ENCODE measurements at regions not wholly inside any gene's neighbourhood (a gene's known extent, or its start where the extent isn't known, plus 50 kb on each side); places are given as distances from the start of the nearest gene placed in this dataset.
A peak's percentile ranks its signal among the peaks of the same experiment; 100 is the strongest.

DNA sequence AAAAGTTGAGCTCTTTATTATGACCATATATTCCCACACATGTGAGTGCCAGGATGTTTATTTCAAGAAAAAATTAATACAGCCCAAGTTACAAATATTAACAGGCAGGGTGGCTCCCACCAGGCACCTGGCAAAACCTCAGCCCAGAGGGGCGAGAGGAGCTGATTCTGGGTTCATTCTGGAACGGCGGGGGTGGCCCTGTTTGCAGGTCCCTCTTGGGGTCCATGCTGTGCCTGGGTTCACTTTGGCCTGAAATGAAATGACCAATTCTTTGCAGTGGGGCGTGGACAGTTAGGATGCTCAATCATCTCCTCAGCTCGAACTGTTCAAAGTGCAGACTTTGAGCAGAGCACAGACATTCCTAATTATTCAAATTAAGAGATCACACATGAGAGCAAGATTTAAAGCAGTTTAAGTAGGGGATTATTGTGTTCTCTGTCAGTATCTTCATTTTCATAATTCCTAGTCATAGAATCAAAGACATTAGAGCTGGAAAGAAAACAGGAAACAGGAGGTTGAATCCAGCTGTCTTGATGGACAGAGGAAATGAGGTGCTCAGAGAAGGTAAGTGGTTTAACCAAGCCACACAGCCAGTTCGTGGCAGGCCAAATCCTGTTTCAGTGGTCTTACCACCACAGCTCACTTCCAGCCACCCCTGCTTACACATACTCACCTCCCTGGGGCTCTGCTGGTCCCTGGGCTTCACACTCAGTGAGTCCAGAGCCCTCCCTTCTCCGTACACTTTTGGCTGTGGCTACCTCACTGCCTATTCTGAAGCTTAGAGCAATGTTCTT, 363.9 kb upstream of the TNRC6C start:
- H3K4me3 ChIP-seq (ENCODE audit: low read depth in 1 of 3, low read length in 3 of 3): no peak overlapping the region
- H3K27ac ChIP-seq (ENCODE audit: low read depth in 1 of 2, low read length in 2 of 2): no peak overlapping the region
- WGBS: 69% methylated on average over 7 of the region's 7 CpGs
- H3K4me1 ChIP-seq (ENCODE audit: control insufficient read depth in 4 of 4, insufficient read depth in 4 of 4, low read length in 3 of 4): no peaks in the 10 kb centered on the region
- H3K9ac ChIP-seq (ENCODE audit: low read depth in 1 of 2, low read length in 2 of 2): no peak overlapping the region
- H3K9me3 ChIP-seq (ENCODE audit: control insufficient read depth in 4 of 4, low read length in 3 of 4): no peaks in the 10 kb centered on the region
- peak; percentile 19 for DNase-seq (ENCODE audit: low spot score)
- TF ChIP-seq SP1 (IDR thresholded peaks at IDR 0.05): no peak
- TF ChIP-seq GABPA (IDR thresholded peaks at IDR 0.05 in 1 of 2, conservative IDR thresholded peaks at IDR 0.05 in 1 of 2): no peak
- TF ChIP-seq NR2F2 (IDR thresholded peaks at IDR 0.05): no peak
- no peak for TF ChIP-seq YY1 (IDR thresholded peaks at IDR 0.05)
- TF ChIP-seq, protein P1, sequence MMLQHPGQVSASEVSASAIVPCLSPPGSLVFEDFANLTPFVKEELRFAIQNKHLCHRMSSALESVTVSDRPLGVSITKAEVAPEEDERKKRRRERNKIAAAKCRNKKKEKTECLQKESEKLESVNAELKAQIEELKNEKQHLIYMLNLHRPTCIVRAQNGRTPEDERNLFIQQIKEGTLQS (IDR thresholded peaks at IDR 0.05): no peak
- TF ChIP-seq, protein P2, sequence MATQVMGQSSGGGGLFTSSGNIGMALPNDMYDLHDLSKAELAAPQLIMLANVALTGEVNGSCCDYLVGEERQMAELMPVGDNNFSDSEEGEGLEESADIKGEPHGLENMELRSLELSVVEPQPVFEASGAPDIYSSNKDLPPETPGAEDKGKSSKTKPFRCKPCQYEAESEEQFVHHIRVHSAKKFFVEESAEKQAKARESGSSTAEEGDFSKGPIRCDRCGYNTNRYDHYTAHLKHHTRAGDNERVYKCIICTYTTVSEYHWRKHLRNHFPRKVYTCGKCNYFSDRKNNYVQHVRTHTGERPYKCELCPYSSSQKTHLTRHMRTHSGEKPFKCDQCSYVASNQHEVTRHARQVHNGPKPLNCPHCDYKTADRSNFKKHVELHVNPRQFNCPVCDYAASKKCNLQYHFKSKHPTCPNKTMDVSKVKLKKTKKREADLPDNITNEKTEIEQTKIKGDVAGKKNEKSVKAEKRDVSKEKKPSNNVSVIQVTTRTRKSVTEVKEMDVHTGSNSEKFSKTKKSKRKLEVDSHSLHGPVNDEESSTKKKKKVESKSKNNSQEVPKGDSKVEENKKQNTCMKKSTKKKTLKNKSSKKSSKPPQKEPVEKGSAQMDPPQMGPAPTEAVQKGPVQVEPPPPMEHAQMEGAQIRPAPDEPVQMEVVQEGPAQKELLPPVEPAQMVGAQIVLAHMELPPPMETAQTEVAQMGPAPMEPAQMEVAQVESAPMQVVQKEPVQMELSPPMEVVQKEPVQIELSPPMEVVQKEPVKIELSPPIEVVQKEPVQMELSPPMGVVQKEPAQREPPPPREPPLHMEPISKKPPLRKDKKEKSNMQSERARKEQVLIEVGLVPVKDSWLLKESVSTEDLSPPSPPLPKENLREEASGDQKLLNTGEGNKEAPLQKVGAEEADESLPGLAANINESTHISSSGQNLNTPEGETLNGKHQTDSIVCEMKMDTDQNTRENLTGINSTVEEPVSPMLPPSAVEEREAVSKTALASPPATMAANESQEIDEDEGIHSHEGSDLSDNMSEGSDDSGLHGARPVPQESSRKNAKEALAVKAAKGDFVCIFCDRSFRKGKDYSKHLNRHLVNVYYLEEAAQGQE (IDR thresholded peaks at IDR 0.05): no peak
- TF ChIP-seq, protein P3, sequence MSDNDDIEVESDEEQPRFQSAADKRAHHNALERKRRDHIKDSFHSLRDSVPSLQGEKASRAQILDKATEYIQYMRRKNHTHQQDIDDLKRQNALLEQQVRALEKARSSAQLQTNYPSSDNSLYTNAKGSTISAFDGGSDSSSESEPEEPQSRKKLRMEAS (IDR thresholded peaks at IDR 0.05): no peak
- TF ChIP-seq EGR1 (IDR thresholded peaks at IDR 0.05; ENCODE audit: low read depth in 2 of 2): no peak
- TF ChIP-seq, protein P4, sequence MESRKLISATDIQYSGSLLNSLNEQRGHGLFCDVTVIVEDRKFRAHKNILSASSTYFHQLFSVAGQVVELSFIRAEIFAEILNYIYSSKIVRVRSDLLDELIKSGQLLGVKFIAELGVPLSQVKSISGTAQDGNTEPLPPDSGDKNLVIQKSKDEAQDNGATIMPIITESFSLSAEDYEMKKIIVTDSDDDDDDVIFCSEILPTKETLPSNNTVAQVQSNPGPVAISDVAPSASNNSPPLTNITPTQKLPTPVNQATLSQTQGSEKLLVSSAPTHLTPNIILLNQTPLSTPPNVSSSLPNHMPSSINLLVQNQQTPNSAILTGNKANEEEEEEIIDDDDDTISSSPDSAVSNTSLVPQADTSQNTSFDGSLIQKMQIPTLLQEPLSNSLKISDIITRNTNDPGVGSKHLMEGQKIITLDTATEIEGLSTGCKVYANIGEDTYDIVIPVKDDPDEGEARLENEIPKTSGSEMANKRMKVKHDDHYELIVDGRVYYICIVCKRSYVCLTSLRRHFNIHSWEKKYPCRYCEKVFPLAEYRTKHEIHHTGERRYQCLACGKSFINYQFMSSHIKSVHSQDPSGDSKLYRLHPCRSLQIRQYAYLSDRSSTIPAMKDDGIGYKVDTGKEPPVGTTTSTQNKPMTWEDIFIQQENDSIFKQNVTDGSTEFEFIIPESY (IDR thresholded peaks at IDR 0.05): no peak
- TF ChIP-seq JUND (IDR thresholded peaks at IDR 0.05): no peak
- no peak for TF ChIP-seq RXRA (IDR thresholded peaks at IDR 0.05)
- no peak for TF ChIP-seq FOXA2 (IDR thresholded peaks at IDR 0.05)
- TF ChIP-seq, protein P5, sequence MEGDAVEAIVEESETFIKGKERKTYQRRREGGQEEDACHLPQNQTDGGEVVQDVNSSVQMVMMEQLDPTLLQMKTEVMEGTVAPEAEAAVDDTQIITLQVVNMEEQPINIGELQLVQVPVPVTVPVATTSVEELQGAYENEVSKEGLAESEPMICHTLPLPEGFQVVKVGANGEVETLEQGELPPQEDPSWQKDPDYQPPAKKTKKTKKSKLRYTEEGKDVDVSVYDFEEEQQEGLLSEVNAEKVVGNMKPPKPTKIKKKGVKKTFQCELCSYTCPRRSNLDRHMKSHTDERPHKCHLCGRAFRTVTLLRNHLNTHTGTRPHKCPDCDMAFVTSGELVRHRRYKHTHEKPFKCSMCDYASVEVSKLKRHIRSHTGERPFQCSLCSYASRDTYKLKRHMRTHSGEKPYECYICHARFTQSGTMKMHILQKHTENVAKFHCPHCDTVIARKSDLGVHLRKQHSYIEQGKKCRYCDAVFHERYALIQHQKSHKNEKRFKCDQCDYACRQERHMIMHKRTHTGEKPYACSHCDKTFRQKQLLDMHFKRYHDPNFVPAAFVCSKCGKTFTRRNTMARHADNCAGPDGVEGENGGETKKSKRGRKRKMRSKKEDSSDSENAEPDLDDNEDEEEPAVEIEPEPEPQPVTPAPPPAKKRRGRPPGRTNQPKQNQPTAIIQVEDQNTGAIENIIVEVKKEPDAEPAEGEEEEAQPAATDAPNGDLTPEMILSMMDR (IDR thresholded peaks at IDR 0.05; ENCODE audit: low read depth, low read length, missing input control): no peak
- TF ChIP-seq FOXA1 (IDR thresholded peaks at IDR 0.05): no peak
- no peak for TF ChIP-seq HNF4A (conservative IDR thresholded peaks at IDR 0.05)
- no peak for TF ChIP-seq RAD21 (IDR thresholded peaks at IDR 0.05)
- no peak for TF ChIP-seq HNF4G (IDR thresholded peaks at IDR 0.05)
- TF ChIP-seq TAF1 (conservative IDR thresholded peaks at IDR 0.05): no peak
- H3K27me3 ChIP-seq (ENCODE audit: control insufficient read depth in 4 of 4, insufficient read depth in 4 of 4, low read length in 3 of 4): peaks cover 0 to 2% (median 0%) of the 10 kb centered on the region in 4 donors
- no peaks in the 10 kb centered on the region for H3K36me3 ChIP-seq (ENCODE audit: control insufficient read depth in 4 of 4, insufficient read depth in 3 of 4, low read depth in 1 of 4, low read length in 3 of 4)

All from liver (tissue), 8 donors.